GM12878 (cell line): ENCODE measurements at regions not wholly inside any gene's neighbourhood (a gene's known extent, or its start where the extent isn't known, plus 50 kb on each side); places are given as distances from the start of the nearest gene placed in this dataset.

ENCODE experiments used
- ATAC-seq: fragments of 200-7000 bp; cut with Tn5 transposase; 3 replicates; pipeline ENCODE4 v1.9.1; 2020; ENCODE audit warnings: mild to moderate bottlenecking, moderate library complexity
- BruUV-seq: library from RNA; stranded (reverse); fragments of 400-500 nt; replicated peaks from 2 replicates; lab custom pipeline; 2021; lab: Mats Ljungman, UMichigan
- CTCF ChIA-PET: fragments of 300-600 bp; sonication (Branson Sonifier 250); formaldehyde crosslinking; extraction: SDS; loops from one replicate; lab custom pipeline; 2021; ENCODE audit warnings: inconsistent platforms; lab: Yijun Ruan, JAX
- POLR2A ChIA-PET: fragments of 350-600 bp; formaldehyde crosslinking; extraction: SDS; loops from one replicate; lab custom pipeline; 2021; ENCODE audit warnings: inconsistent platforms; lab: Charles Lee
- RAD21 ChIA-PET: fragments of 300-600 bp; sonication (Branson Sonifier 250); formaldehyde crosslinking; loops from one replicate; lab custom pipeline; 2023; ENCODE audit warnings: antibody characterized with exemption; ENCODE audit not compliant: unreplicated experiment; lab: Charles Lee
- SMC1A ChIA-PET: fragments of 300-600 bp; sonication (Branson Sonifier 250); formaldehyde crosslinking; loops from one replicate; lab custom pipeline; 2023; ENCODE audit not compliant: unreplicated experiment, uncharacterized antibody; lab: Charles Lee
- DNase-seq: peaks from one replicate; pipeline ENCODE4 v3.0.0-alpha.2; 2011; ENCODE audit warnings: low read depth, low spot score
- FAIRE-seq: peaks from 3 replicates; lab custom pipeline; 2011; peaks lifted over from hg19 to GRCh38; lab: Jason Lieb, UNC
- H2AFZ ChIP-seq: 2 replicates; pipeline ENCODE4 v1.6.0; 2011; ENCODE audit warnings: low read depth, low read length, control low read depth; ENCODE audit not compliant: control insufficient read depth
- H3K27ac ChIP-seq: 2 replicates; pipeline ENCODE4 v1.5.1; 2011; ENCODE audit warnings: control low read depth; ENCODE audit not compliant: control insufficient read depth, insufficient read depth
- H3K27me3 ChIP-seq, 2 experiments: replicated peaks in 1 of 2; 2 replicates each; pipeline versions ENCODE4 v1.6.0 to v1.6.1; 2011; ENCODE audit warnings: low read length in 1 of 2; ENCODE audit not compliant: control insufficient read depth in 2 of 2, insufficient read depth in 2 of 2
- H3K36me3 ChIP-seq, 2 experiments: 2 replicates each; pipeline ENCODE4 v1.5.1; 2011; ENCODE audit warnings: low read length in 1 of 2; ENCODE audit not compliant: control insufficient read depth in 2 of 2, insufficient read depth in 2 of 2
- H3K4me1 ChIP-seq: 2 replicates; pipeline ENCODE4 v1.6.1; 2011; ENCODE audit warnings: mild to moderate bottlenecking, low read length, moderate library complexity, mixed read lengths; ENCODE audit not compliant: control insufficient read depth, insufficient read depth
- H3K4me2 ChIP-seq: 2 replicates; pipeline ENCODE4 v1.6.0; 2011; ENCODE audit warnings: control low read depth; ENCODE audit not compliant: control insufficient read depth, insufficient read depth
- H3K4me3 ChIP-seq: fragments of 200-600 bp; sonication (generic); 2 replicates; pipeline ENCODE4 v1.5.1; 2016
- H3K79me2 ChIP-seq: 2 replicates; pipeline ENCODE4 v1.6.0; 2011; ENCODE audit warnings: low read length; ENCODE audit not compliant: control insufficient read depth, insufficient read depth
- H3K9ac ChIP-seq: 2 replicates; pipeline ENCODE4 v1.8.0; 2011; ENCODE audit warnings: low read length, control low read depth, mixed read lengths; ENCODE audit not compliant: control insufficient read depth, insufficient read depth
- H3K9me3 ChIP-seq: replicated peaks from 3 replicates; pipeline ENCODE4 v1.5.1; 2011; ENCODE audit warnings: mild to moderate bottlenecking, low read length; ENCODE audit not compliant: control insufficient read depth, insufficient read depth
- H4K20me1 ChIP-seq: 2 replicates; pipeline ENCODE4 v1.6.0; 2011; ENCODE audit not compliant: control insufficient read depth, insufficient read depth
- EP300 ChIP-seq, 2 experiments: fragments of 150-350 bp in 1 of 2; IDR thresholded peaks; 2 replicates each; pipeline ENCODE4 v1.6.1; 2011 to 2012; ENCODE audit warnings: low read depth in 2 of 2, low read length in 2 of 2, borderline replicate concordance in 1 of 2, improper control_type of control experiment in 1 of 2, inconsistent platforms in 1 of 2; ENCODE audit not compliant: control insufficient read depth in 1 of 2
- ESRRA ChIP-seq: IDR thresholded peaks from 2 replicates; pipeline ENCODE4 v1.6.1; 2012; ENCODE audit warnings: mild to moderate bottlenecking, low read length, improper control_type of control experiment
- FOS ChIP-seq: IDR thresholded peaks from 3 replicates; pipeline ENCODE4 v1.6.1; 2011; ENCODE audit warnings: borderline replicate concordance; ENCODE audit not compliant: insufficient read length; ENCODE audit errors: extremely low read depth
- HDGF ChIP-seq: fragments of 450-650 bp; IDR thresholded peaks from 2 replicates; pipeline ENCODE4 v1.6.1; 2016; ENCODE audit warnings: antibody characterized with exemption
- LARP7 ChIP-seq: fragments of 450-650 bp; IDR thresholded peaks from 2 replicates; pipeline ENCODE4 v1.6.1; 2017; ENCODE audit warnings: mild to moderate bottlenecking
- NFIC ChIP-seq: IDR thresholded peaks from 2 replicates; pipeline ENCODE4 v1.6.1; 2012; ENCODE audit warnings: low read depth, mild to moderate bottlenecking, inconsistent platforms, low read length, moderate library complexity
- POLR2AphosphoS5 ChIP-seq: IDR thresholded peaks from 2 replicates; pipeline ENCODE4 v1.6.1; 2011; ENCODE audit warnings: mild to moderate bottlenecking, low read length, inconsistent platforms
- PRDM15 ChIP-seq: fragments of 450-650 bp; formaldehyde crosslinking; IDR thresholded peaks from 2 replicates; pipeline ENCODE4 v1.4.0; 2020; ENCODE audit warnings: mild to moderate bottlenecking, moderate library complexity
- TAF1 ChIP-seq: IDR thresholded peaks from 2 replicates; pipeline ENCODE4 v1.6.1; 2011; ENCODE audit warnings: mild to moderate bottlenecking, low read depth, low read length, borderline replicate concordance
- ZBTB11 ChIP-seq: fragments of 450-650 bp; formaldehyde crosslinking; IDR thresholded peaks from 2 replicates; pipeline ENCODE4 v1.5.0; 2022; ENCODE audit warnings: mild to moderate bottlenecking, missing genetic modification characterization
- WGBS: methylation state at CpG from one replicate; pipeline ENCODE4 v1.1.6; 2016; ENCODE audit warnings: low lambda C conversion rate; ENCODE audit not compliant: insufficient replicate concordance, insufficient coverage; ENCODE audit errors: missing lambda C conversion rate; 5-methylcytosine and 5-hydroxymethylcytosine counted together
- in situ Hi-C: fragments of 300-500 bp; cut with MboI; formaldehyde crosslinking; loops from 9 replicates; pipeline ENCODE4 v1.14.3; 2018; ENCODE audit warnings: mixed read lengths
- intact Hi-C: fragments of 100-400 bp; cut with micrococcal nuclease; formaldehyde crosslinking; loops from one replicate; pipeline ENCODE4 v1.14.2; 2022; ENCODE audit not compliant: unreplicated experiment
- TF ChIP-seq, protein P1 (sequence below): fragments of 450-650 bp; IDR thresholded peaks from 2 replicates; pipeline ENCODE4 v1.6.1; 2018; ENCODE audit warnings: mild to moderate bottlenecking, low read depth, moderate library complexity; ENCODE audit not compliant: partially characterized antibody

DNA sequence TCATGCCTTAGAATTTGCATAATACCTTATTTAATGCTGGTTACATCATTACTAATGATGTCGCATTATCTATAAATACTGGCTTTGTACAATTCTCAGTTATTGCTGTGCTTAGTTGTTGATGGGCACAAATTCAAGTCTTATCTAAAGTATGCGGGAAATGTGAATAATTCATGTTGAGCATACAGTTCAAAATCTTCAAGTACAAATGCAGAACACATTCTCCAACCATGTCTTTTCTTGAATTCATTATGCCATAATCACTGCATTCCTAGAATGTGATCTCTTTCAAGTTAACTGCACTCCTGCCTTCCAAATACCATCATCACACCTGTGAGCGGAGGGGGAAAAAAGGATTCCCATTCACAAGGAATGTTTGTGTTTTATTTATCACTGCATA is 337.0 kb downstream of the MBD2 start:
- Histone ChIP-seq H3K27ac (no peak overlapping the region), H3K4me2 (no peak overlapping the region), H3K9ac (no peak overlapping the region), H2AFZ (no peak overlapping the region), H3K36me3 (no peaks in the 10 kb centered on the region), H3K9me3 (no peaks in the 10 kb centered on the region), H4K20me1 (no peaks in the 10 kb centered on the region), H3K4me1 (no peaks in the 10 kb centered on the region), H3K4me3 (no peak overlapping the region), H3K79me2 (no peaks in the 10 kb centered on the region), H3K27me3 (no peaks in the 10 kb centered on the region; a peak in 1 of 4 replicates)
- no TSS peak for BruUV-seq
- FAIRE-seq (no peak), ATAC-seq (no peak), DNase-seq (no peak)
- TF ChIP-seq EP300 (IDR thresholded peaks at IDR 0.05; ENCODE audit: borderline replicate concordance in 1 of 2, control insufficient read depth in 1 of 2, low read depth in 2 of 2, low read length in 2 of 2) = no peak
- no peak for TF ChIP-seq ESRRA
- TF ChIP-seq HDGF = no peak
- TF ChIP-seq ZBTB11 (CRISPR knock-in tag) = no peak
- TF ChIP-seq PRDM15 = no peak
- TF ChIP-seq, protein P1, sequence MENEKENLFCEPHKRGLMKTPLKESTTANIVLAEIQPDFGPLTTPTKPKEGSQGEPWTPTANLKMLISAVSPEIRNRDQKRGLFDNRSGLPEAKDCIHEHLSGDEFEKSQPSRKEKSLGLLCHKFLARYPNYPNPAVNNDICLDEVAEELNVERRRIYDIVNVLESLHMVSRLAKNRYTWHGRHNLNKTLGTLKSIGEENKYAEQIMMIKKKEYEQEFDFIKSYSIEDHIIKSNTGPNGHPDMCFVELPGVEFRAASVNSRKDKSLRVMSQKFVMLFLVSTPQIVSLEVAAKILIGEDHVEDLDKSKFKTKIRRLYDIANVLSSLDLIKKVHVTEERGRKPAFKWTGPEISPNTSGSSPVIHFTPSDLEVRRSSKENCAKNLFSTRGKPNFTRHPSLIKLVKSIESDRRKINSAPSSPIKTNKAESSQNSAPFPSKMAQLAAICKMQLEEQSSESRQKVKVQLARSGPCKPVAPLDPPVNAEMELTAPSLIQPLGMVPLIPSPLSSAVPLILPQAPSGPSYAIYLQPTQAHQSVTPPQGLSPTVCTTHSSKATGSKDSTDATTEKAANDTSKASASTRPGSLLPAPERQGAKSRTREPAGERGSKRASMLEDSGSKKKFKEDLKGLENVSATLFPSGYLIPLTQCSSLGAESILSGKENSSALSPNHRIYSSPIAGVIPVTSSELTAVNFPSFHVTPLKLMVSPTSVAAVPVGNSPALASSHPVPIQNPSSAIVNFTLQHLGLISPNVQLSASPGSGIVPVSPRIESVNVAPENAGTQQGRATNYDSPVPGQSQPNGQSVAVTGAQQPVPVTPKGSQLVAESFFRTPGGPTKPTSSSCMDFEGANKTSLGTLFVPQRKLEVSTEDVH = no peak
- TF ChIP-seq LARP7 = no peak
- no peak for TF ChIP-seq FOS
- no peak for TF ChIP-seq NFIC
- TF ChIP-seq TAF1 = no peak
- no peak for TF ChIP-seq POLR2AphosphoS5
- POLR2A ChIA-PET = no interaction called here
- whole genome bisulfite sequencing = 62% methylated on average over 3 of the region's 3 CpGs
- in situ Hi-C loops (no loop called here), intact Hi-C loops (no loop called here)
- CTCF ChIA-PET = no interaction called here
- SMC1A ChIA-PET = no interaction called here
- RAD21 ChIA-PET = no interaction called here
